Brain microvascular endothelial cell (primary cell): ENCODE measurements at regions not wholly inside any gene's neighbourhood (a gene's known extent, or its start where the extent isn't known, plus 50 kb on each side); places are given as distances from the start of the nearest gene placed in this dataset.

Experiments
- DNase-seq: peaks from one replicate; pipeline ENCODE4 v3.0.0-alpha.2; 2020
- H3K27ac ChIP-seq: fragments of 250-450 bp; sonication (Bioruptor Pico); 2 replicates; pipeline ENCODE4 v1.5.1; 2020; ENCODE audit warnings: mild to moderate bottlenecking, moderate library complexity
- H3K27me3 ChIP-seq: fragments of 250-450 bp; sonication (Bioruptor Pico); replicated peaks from 2 replicates; pipeline ENCODE4 v1.5.1; 2020; ENCODE audit warnings: mild to moderate bottlenecking
- H3K36me3 ChIP-seq: fragments of 250-450 bp; sonication (Bioruptor Pico); replicated peaks from 2 replicates; pipeline ENCODE4 v1.5.1; 2020; ENCODE audit warnings: mild to moderate bottlenecking
- H3K4me3 ChIP-seq: 2 replicates; pipeline ENCODE4 v1.5.1; 2011; ENCODE audit warnings: low read depth, mild to moderate bottlenecking, control low read depth, low read length, moderate library complexity
- CTCF ChIP-seq: IDR thresholded peaks from 2 replicates; pipeline ENCODE4 v1.5.1; 2011; ENCODE audit warnings: low read depth, mild to moderate bottlenecking, moderate library complexity, low read length, control low read depth, inconsistent platforms; ENCODE audit errors: missing control alignments
- in situ Hi-C: cut with HindIII; loops from 2 replicates; pipeline ENCODE4 v1.10.0; 2017; ENCODE audit warnings: low sequenced_read_pairs, low pct_ligation_motif_present

- no peak for TF ChIP-seq CTCF
- H3K36me3 ChIP-seq = no peaks in the 10 kb centered on the region
- DNase-seq = no peak
- in situ Hi-C loops = no loop called here
- H3K4me3 ChIP-seq = no peak overlapping the region
- H3K27me3 ChIP-seq = no peaks in the 10 kb centered on the region
- H3K27ac ChIP-seq = no peak overlapping the region
Observed at GRCh38 chr13:74710006-74710405, 575.8 kb upstream of the KLF12 start.

GRCh38 chr13:74709226-74709625, 575.0 kb upstream of the KLF12 start:
- Histone ChIP-seq H3K27me3 (no peaks in the 10 kb centered on the region), H3K36me3 (no peaks in the 10 kb centered on the region), H3K27ac (no peak overlapping the region), H3K4me3 (no peak overlapping the region)
- TF ChIP-seq CTCF = no peak
- in situ Hi-C loops = no loop called here
- no peak for DNase-seq

GRCh38 chr13:74708629-74709028, 574.4 kb upstream of the KLF12 start:
- TF ChIP-seq CTCF = no peak
- no peak overlapping the region for H3K4me3 ChIP-seq
- no peaks in the 10 kb centered on the region for H3K27me3 ChIP-seq
- H3K27ac ChIP-seq = no peak overlapping the region
- DNase-seq = no peak
- in situ Hi-C loops = no loop called here
- H3K36me3 ChIP-seq = no peaks in the 10 kb centered on the region

GRCh38 chr13:74707291-74707690, 573.1 kb upstream of the KLF12 start:
- no peak for TF ChIP-seq CTCF
- no peak for DNase-seq
- no peak overlapping the region for H3K27ac ChIP-seq
- no peaks in the 10 kb centered on the region for H3K27me3 ChIP-seq
- no peak overlapping the region for H3K4me3 ChIP-seq
- in situ Hi-C loops = no loop called here
- H3K36me3 ChIP-seq = no peaks in the 10 kb centered on the region

- Histone ChIP-seq H3K27ac (no peak overlapping the region), H3K36me3 (no peaks in the 10 kb centered on the region), H3K4me3 (no peak overlapping the region), H3K27me3 (no peaks in the 10 kb centered on the region)
- TF ChIP-seq CTCF = no peak
- in situ Hi-C loops = no loop called here
- no peak for DNase-seq
Observed at GRCh38 chr13:74706801-74707200, 572.6 kb upstream of the KLF12 start.

- no peak for TF ChIP-seq CTCF
- in situ Hi-C loops = no loop called here
- Histone ChIP-seq H3K27ac (no peak overlapping the region), H3K4me3 (no peak overlapping the region), H3K27me3 (no peaks in the 10 kb centered on the region), H3K36me3 (no peaks in the 10 kb centered on the region)
- no peak for DNase-seq
Observed at GRCh38 chr13:74705438-74705837, 571.2 kb upstream of the KLF12 start.
